Skin of body (tissue), 1 donor: ENCODE measurements at regions not wholly inside any gene's neighbourhood (a gene's known extent, or its start where the extent isn't known, plus 50 kb on each side); places are given as distances from the start of the nearest gene placed in this dataset.
A peak's percentile ranks its signal among the peaks of the same experiment; 100 is the strongest.

Source experiments
- DNase-seq: peaks from one replicate; lab custom pipeline; 2025; lab: John Stamatoyannopoulos, UW

GRCh38 chr1:82227306-82228095 is 426.8 kb downstream of the ADGRL2 start:
- DNase-seq: peak; percentile 84

GRCh38 chr1:82226186-82226505 is 425.4 kb downstream of the ADGRL2 start:
- DNase-seq: no peak

DNA sequence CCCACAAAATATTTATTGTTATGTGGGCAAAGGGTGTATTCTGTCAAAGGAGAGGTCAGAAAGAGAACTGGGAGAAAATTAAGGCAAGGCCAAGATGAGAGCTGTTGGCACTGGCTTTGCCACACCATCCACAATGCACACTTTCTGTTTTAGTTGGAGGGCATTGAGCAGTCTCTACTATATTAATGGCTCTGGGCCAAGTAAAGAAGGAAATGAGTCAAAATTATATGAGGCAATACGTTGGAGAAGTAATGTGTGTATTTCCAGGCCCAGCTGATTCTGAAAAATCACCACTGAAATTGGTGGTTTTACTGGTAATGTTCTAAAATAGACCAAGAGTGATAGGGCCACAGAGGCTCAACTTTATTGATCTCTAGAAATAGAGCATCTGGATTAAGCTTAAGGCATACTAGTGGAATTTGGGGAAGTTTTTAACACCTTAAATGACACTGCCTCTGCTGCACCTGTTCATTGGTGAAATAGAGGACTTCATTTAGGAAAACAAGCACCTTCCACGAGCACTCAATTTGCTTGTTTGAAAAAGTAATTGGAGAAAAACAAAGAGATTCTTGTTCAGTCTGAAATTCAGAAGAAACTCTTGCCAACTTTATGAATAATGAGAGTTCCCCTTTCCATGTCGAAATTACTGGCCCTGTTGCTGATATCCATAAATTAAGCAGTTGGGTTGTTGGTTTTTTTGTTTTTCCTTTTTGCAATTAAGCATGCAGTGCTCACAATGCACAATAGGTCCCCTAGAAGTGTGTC is 424.9 kb downstream of the ADGRL2 start:
- peak; percentile 17 for DNase-seq

GRCh38 chr1:82223091-82223490 is 422.4 kb downstream of the ADGRL2 start:
- no peak for DNase-seq

DNA sequence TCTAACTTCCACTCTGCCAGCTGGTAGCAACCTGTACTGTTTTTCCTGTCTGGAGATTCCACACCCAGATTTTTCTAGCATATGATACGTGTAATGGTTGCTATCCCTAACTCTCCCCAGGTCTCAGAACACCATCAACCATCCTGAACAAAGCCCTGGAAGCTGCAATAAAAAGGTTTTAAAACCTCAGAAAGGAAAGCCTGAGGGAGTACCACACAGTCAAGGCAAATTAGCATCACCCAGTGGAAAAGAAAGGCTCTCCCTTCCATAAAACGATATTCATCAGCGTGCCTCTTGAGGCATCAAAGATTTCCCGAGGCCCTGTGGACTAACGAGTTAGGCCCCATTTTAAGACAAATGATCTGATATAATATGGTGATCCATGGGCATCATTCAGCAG is 421.0 kb downstream of the ADGRL2 start:
- DNase-seq: no peak

DNA sequence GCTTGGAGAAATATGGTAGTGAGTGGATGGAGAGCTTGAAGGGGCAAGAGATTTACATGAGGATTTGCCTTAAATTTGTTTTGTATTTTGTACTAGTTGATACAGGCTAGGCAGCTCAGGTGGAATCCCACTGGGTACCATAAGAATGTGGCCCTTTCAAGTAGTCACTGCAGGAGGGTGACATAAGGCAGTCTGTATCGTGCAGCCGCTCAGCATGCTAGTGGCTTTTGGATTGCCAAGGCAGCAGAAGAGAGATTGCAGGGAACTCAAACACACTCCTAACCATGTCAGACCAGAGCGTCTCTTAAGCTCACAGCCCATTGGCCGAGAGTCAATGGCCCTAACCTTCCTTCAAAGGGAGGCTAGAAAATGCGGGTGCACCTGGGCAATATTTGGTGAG is 420.0 kb downstream of the ADGRL2 start:
- no peak for DNase-seq

DNA sequence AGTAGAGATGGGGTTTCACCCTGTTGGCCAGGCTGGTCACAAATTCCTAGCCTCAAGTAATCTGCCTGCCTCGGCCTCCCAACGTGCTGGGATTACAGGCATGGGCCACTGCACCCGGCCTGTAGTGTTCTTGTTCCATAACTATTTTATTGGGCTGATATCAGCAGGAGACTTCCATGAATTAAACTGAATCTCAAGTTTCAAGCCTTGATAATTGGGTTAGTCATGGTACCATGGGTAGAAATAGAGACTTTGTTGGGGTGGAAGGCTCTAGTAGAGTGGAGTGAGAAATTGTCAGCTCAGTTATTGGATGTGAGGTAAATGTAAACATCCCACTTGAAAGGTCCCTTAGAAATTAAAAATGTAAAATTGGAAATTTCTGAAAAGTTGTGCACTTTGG is 419.1 kb downstream of the ADGRL2 start:
- no peak for DNase-seq

- no peak for DNase-seq
These were observed 418.1 kb downstream of the ADGRL2 start for GRCh38 chr1:82218846-82219245.

DNA sequence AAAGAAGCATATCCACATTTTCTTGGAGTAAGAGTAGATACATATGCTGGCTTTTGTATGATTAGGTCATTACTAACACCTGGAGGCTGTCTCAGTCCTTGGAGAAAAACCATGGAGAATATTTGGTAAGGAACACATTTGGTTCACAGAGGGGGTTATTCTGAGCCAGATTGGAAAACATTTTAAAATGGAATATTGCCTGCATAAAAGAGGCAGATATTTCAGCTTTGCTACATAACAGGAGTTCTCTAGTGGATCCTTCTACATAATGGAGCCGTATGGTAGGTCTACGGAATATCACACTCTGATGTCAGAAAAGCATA is 415.1 kb downstream of the ADGRL2 start:
- no peak for DNase-seq

DNA sequence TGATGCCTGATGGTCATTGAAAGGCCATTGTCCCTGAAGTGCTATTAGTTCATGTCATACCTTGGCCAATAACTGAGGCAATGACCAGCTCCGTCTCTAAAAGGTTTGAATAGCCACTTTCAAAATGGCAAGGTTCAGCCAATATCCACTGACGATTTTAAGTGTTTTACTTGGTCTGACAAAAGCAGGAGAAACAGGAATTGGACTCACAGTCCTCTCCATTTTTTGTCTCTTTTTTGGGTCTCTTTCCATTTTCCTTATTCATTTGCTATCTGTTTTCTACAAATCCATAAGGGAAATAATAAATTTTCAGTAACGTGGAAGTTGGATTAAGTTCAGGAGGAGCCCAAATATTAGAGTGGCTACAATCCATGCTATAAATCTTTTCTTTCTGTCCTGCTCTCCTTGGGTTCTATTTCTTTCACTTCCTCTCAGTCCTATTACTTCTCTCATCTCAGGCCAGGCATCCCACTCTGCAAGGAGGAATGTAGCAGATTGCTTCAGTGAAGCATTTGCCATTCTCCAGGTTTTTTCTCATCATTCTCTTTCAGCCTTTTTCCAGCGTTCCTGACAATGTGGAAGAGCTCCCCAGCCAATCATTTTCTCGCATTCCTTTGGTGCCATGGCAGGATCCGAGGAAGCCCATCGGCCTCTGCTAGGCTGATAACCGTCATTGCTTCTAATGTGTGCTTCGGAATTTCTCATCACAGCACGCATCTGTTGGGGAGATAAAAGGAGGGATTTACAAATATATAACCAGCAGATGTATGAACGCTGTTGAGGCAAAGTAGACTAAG is 414.5 kb downstream of the ADGRL2 start:
- peak; percentile 58 for DNase-seq

DNA sequence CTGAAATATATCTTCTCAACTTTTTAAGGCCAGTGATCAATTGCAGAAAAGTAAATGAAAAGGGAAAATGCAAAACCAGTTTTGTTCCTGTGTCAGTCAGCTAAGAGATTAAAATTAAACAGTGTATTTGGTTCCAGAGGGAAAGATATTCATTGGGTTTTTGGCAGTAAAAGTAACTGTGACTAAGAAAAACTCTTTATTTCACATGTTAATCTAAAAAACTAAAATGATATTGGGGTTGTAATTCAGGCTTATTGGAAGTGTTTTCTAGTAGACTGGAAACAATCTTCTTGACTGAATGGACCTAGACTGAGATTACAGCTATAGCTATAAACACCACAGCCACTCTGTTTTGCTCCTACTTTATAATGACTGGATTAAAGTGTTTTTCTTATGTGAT is 413.9 kb downstream of the ADGRL2 start:
- peak; percentile 35 for DNase-seq

DNA sequence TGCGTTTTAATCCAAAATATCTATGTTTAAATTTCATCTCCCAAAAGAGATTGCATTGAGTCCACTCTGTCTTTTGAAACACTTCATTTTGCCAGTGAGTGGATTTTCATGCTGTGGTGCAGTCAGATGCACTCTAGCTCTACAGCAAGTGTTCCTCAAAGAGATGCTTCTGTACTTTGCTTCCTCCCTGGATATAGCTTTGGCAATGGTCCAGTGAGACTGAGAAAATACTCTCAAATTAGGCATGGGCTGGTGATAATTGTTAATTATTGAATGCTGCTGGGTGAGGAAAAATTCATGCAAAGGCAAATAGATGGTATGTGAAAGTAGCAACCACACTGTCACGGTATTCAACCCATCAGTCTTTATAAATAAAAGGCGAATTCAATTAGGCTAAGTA is 396.9 kb downstream of the ADGRL2 start:
- DNase-seq: no peak

DNA sequence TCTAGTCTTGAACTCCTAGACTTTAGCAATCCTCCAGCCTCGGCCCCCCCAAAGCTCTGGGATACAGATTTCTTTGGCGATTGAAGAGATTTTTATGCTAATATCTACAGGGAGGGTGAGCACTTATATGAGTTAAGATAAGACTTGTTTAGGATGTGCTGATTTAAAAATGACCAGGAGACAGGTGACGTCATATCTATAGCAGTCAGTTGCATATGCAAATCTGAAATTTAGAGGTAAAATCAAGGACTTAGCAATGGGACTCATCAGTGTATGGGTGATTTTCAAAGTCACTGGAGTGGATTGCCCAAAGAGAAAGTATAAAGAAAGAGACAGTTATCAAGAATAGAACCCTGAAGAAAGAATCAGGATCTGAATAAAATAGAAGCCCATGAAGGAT is 394.5 kb downstream of the ADGRL2 start:
- no peak for DNase-seq

- DNase-seq: no peak
These were observed 384.4 kb downstream of the ADGRL2 start for GRCh38 chr1:82185084-82185483.

GRCh38 chr1:82181846-82182245 is 381.1 kb downstream of the ADGRL2 start:
- DNase-seq: no peak

DNA sequence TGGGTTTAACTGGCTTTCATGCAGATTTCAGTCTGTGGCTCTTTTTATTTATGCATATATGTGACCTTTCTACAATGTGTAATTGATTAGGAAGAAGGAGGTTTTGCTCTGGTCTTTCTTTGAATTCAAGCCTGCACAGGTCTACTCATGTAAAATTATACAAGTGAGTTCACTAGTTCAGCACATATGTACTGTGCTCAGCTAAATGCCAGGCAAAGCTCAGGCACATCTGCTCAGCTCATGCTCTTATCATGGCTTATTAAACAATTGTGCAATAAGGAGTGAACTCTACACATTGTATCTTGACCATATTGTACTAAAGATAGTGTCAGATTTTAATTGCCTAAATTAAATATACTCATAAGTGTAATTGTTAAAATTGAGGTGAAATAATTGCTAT is 378.4 kb downstream of the ADGRL2 start:
- peak; percentile 6 for DNase-seq

DNA sequence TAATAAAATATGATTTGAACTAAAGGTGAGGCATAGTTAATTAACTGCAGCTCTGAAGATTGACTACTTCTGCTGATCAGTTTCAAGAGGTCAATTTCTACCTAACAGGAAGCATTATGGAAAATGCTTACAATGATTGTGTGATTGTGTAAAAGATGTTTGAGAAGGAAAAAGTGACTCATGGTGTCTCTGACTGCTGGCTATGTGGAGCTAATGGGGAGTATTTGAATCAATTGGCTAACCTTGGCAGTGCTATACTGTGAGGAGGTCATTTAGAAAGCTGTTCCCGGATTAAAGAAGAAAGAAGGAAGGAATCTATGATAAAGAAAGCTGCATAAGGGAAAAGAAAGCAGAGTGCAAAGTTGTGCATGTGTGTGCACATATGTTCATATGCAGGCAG is 376.5 kb downstream of the ADGRL2 start:
- no peak for DNase-seq

- DNase-seq: no peak
These were observed 371.2 kb downstream of the ADGRL2 start for GRCh38 chr1:82171955-82172354.

- DNase-seq: no peak
These were observed 367.7 kb downstream of the ADGRL2 start for GRCh38 chr1:82168482-82168881.

DNA sequence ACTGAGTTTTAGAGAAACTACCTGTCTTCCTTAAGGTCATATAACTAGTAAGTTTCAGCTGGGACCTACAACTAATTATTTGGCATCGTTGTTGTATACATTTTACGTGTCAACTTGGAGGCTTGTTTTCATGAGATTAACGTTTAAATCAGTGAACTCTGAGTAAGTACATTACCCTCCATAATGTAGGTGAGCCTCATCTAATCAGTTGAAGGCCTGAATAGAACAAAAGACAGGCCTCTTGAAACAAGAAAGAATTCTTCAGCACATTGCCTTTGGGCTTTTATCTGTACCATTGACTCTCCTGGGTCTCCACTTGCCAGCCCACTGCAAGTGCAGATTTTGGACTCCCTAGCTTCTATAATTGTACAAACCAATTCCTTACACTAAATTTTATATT is 364.6 kb downstream of the ADGRL2 start:
- no peak for DNase-seq

DNA sequence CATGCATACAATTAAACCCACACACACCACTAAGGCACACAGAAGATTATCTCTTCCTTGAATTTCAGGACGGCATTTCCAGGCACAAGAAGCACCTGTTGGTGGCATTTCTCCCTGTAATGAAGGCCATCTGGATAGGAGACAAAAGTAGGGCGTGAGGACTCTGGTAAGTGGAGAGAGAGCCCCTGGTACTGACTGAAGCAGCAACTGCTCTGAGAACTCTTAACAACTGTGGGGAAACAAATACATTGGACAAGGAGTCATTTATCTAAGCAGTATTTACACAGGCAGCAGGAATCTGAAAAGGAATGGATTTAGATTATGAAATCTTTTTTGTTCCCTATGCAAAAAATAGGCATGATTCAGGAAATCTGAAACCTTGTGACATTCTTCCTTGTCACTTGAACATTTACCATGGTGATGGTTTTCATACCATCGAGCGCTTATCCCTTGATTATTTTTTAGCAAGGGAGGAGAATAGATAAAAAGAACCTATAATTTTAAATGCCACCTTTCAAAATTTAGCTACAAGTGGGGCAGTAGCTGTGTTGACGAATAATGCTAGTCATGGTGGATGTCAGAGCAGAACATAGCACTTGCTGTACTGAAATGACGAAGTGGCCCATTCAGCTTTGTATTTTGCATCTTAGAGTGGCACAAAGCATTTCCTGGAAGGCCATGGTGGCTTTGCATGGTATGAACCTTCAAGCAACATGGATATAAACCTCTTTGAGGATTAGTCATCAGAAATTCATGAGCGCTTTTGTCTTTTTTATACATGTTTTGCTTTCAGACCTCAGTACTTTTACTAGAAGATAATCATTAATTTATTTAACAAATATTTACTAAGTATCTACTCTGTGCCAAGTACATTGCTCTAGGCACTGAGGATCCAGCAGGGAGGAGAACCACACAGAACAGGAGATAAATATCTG is 362.0 kb downstream of the ADGRL2 start:
- DNase-seq: peak; percentile 3
